Urinary bladder (tissue), 3 donors: ENCODE measurements at regions not wholly inside any gene's neighbourhood (a gene's known extent, or its start where the extent isn't known, plus 50 kb on each side); places are given as distances from the start of the nearest gene placed in this dataset.

ENCODE experiments used
- DNase-seq: peaks from one replicate; pipeline ENCODE4 v3.0.0-alpha.2; 2015; ENCODE audit errors: extremely low spot score
- H3K27ac ChIP-seq: one replicate; pipeline ENCODE4 v1.5.1; 2013; ENCODE audit warnings: low read depth, mild to moderate bottlenecking, moderate library complexity
- H3K36me3 ChIP-seq: one replicate; pipeline ENCODE4 v1.6.1; 2013; ENCODE audit warnings: mild to moderate bottlenecking, moderate library complexity; ENCODE audit not compliant: insufficient read depth
- H3K4me1 ChIP-seq: one replicate; pipeline ENCODE4 v1.6.1; 2013; ENCODE audit warnings: mild to moderate bottlenecking, moderate library complexity; ENCODE audit not compliant: insufficient read depth
- H3K4me3 ChIP-seq: one replicate; pipeline ENCODE4 v1.5.1; 2013; ENCODE audit warnings: low read depth, low read length
- WGBS: extraction: QIAGEN DNeasy Blood & Tissue Kit; methylation state at CpG from one replicate; pipeline ENCODE4 v1.1.7; 2013; 5-methylcytosine and 5-hydroxymethylcytosine counted together
- donor health status: healthy with polysubstance abuse.
- donor health status: healthy.

GRCh38 chr5:61596265-61596664 lies 264.2 kb downstream of the ZSWIM6 start:
- 95% methylated on average over 1 of the region's 1 CpG for WGBS

GRCh38 chr5:61597684-61598083 lies 265.6 kb downstream of the ZSWIM6 start:
- no peak overlapping the region for H3K27ac ChIP-seq
- H3K4me1 ChIP-seq, result peaks cover 2% of the 10 kb centered on the region
- no peak for DNase-seq
- H3K4me3 ChIP-seq, result no peak overlapping the region
- H3K36me3 ChIP-seq, result no peaks in the 10 kb centered on the region

More at GRCh38 chr5:61596265-61596664, 264.2 kb downstream of the ZSWIM6 start:
- no peak for DNase-seq
- Histone ChIP-seq H3K36me3 (no peaks in the 10 kb centered on the region), H3K27ac (no peak overlapping the region), H3K4me1 (peaks cover 2% of the 10 kb centered on the region), H3K4me3 (no peak overlapping the region)

- no peak for DNase-seq
- H3K4me3 ChIP-seq, result no peak overlapping the region
- no peak overlapping the region for H3K27ac ChIP-seq
- 84% methylated on average over 3 of the region's 3 CpGs for WGBS
- H3K4me1 ChIP-seq, result peaks cover 2% of the 10 kb centered on the region
- H3K36me3 ChIP-seq, result no peaks in the 10 kb centered on the region
Measured at GRCh38 chr5:61598126-61598525, 266.1 kb downstream of the ZSWIM6 start.

GRCh38 chr5:61599370-61600122 lies 267.5 kb downstream of the ZSWIM6 start:
- DNase-seq, result peak; percentile 58
- H3K4me3 ChIP-seq, result no peak overlapping the region
- H3K36me3 ChIP-seq, result no peaks in the 10 kb centered on the region
- no peak overlapping the region for H3K27ac ChIP-seq
- H3K4me1 ChIP-seq, result peaks cover 2% of the 10 kb centered on the region
- 48% methylated on average over 5 of the region's 5 CpGs for WGBS

GRCh38 chr5:61600123-61600444 lies 268.0 kb downstream of the ZSWIM6 start:
- H3K36me3 ChIP-seq, result no peaks in the 10 kb centered on the region
- peaks cover 2% of the 10 kb centered on the region for H3K4me1 ChIP-seq
- no peak overlapping the region for H3K4me3 ChIP-seq
- no peak overlapping the region for H3K27ac ChIP-seq
- no peak for DNase-seq

GRCh38 chr5:61600945-61601511 lies 269.0 kb downstream of the ZSWIM6 start:
- no peaks in the 10 kb centered on the region for H3K36me3 ChIP-seq
- WGBS, result 91% methylated on average over 5 of the region's 5 CpGs
- no peak for DNase-seq
- H3K4me3 ChIP-seq, result no peak overlapping the region
- H3K4me1 ChIP-seq, result peaks cover 2% of the 10 kb centered on the region
- no peak overlapping the region for H3K27ac ChIP-seq

GRCh38 chr5:61603211-61603908 lies 271.3 kb downstream of the ZSWIM6 start:
- WGBS, result 53% methylated on average over 6 of the region's 6 CpGs
- Histone ChIP-seq H3K4me3 (no peak overlapping the region), H3K36me3 (no peaks in the 10 kb centered on the region), H3K4me1 (peaks cover 2% of the 10 kb centered on the region), H3K27ac (no peak overlapping the region)
- DNase-seq, result no peak

- WGBS, result 82% methylated on average over 8 of the region's 8 CpGs
- H3K36me3 ChIP-seq, result no peaks in the 10 kb centered on the region
- no peak overlapping the region for H3K27ac ChIP-seq
- H3K4me3 ChIP-seq, result no peak overlapping the region
- no peak for DNase-seq
- peaks cover 2% of the 10 kb centered on the region for H3K4me1 ChIP-seq
Measured at GRCh38 chr5:61604076-61605025, 272.3 kb downstream of the ZSWIM6 start.

- Histone ChIP-seq H3K4me1 (no peaks in the 10 kb centered on the region), H3K27ac (no peak overlapping the region), H3K36me3 (no peaks in the 10 kb centered on the region), H3K4me3 (no peak overlapping the region)
- no peak for DNase-seq
- 71% methylated on average over 9 of the region's 9 CpGs for WGBS
Measured at GRCh38 chr5:61609840-61610677, 278.0 kb downstream of the ZSWIM6 start.

- H3K4me1 ChIP-seq, result no peaks in the 10 kb centered on the region
- no peak overlapping the region for H3K27ac ChIP-seq
- no peak for DNase-seq
- WGBS, result 81% methylated on average over 7 of the region's 7 CpGs
- H3K36me3 ChIP-seq, result no peaks in the 10 kb centered on the region
- no peak overlapping the region for H3K4me3 ChIP-seq
Measured at GRCh38 chr5:61610678-61611024, 278.6 kb downstream of the ZSWIM6 start.

GRCh38 chr5:61612431-61612830 lies 280.4 kb downstream of the ZSWIM6 start:
- no peak overlapping the region for H3K4me3 ChIP-seq
- 78% methylated on average over 8 of the region's 8 CpGs for WGBS

GRCh38 chr5:61613679-61614078 lies 281.6 kb downstream of the ZSWIM6 start:
- no peaks in the 10 kb centered on the region for H3K4me1 ChIP-seq
- DNase-seq, result no peak
- H3K4me3 ChIP-seq, result no peak overlapping the region
- 66% methylated on average over 6 of the region's 6 CpGs for WGBS
- no peak overlapping the region for H3K27ac ChIP-seq
- H3K36me3 ChIP-seq, result no peaks in the 10 kb centered on the region

More at GRCh38 chr5:61612431-61612830, 280.4 kb downstream of the ZSWIM6 start:
- Histone ChIP-seq H3K27ac (no peak overlapping the region), H3K4me1 (no peaks in the 10 kb centered on the region), H3K36me3 (no peaks in the 10 kb centered on the region)
- no peak for DNase-seq

- Histone ChIP-seq H3K4me1 (no peaks in the 10 kb centered on the region), H3K36me3 (no peaks in the 10 kb centered on the region), H3K4me3 (no peak overlapping the region), H3K27ac (no peak overlapping the region)
- 79% methylated on average over 3 of the region's 3 CpGs for WGBS
- DNase-seq, result no peak
Measured at GRCh38 chr5:61614606-61615005, 282.5 kb downstream of the ZSWIM6 start.
